ENCODE measurements at regions not wholly inside any gene's neighbourhood (a gene's known extent, or its start where the extent isn't known, plus 50 kb on each side); places are given as distances from the start of the nearest gene placed in this dataset.

DNA sequence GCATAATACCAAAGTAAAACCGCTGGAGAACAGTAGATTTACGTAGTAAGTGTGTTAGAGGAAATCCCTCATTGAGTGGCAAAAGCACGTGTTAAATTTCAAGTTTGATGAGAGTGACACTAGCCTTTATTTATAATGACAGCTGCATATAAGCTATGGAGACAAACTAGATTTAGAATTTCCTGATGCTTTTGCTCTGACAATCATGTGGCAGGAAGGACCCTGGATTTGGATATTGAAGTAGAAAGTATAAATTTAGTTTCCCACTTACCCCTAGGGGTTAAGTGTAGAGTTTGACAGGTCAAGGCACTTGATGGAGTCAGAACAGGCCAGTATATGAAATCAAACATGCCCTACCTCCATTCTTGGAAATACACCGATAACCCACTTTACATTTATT is 983.1 kb downstream of the FLRT2 start:
- no peak overlapping the region for H3K4me3 Mint-ChIP-seq (ENCODE audit: unreplicated experiment)
- H3K36me3 Mint-ChIP-seq (ENCODE audit: unreplicated experiment) = no peaks in the 10 kb centered on the region
- TF ChIP-seq, protein P1, sequence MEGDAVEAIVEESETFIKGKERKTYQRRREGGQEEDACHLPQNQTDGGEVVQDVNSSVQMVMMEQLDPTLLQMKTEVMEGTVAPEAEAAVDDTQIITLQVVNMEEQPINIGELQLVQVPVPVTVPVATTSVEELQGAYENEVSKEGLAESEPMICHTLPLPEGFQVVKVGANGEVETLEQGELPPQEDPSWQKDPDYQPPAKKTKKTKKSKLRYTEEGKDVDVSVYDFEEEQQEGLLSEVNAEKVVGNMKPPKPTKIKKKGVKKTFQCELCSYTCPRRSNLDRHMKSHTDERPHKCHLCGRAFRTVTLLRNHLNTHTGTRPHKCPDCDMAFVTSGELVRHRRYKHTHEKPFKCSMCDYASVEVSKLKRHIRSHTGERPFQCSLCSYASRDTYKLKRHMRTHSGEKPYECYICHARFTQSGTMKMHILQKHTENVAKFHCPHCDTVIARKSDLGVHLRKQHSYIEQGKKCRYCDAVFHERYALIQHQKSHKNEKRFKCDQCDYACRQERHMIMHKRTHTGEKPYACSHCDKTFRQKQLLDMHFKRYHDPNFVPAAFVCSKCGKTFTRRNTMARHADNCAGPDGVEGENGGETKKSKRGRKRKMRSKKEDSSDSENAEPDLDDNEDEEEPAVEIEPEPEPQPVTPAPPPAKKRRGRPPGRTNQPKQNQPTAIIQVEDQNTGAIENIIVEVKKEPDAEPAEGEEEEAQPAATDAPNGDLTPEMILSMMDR (IDR thresholded peaks at IDR 0.05; ENCODE audit: partially characterized antibody, unreplicated experiment) = no peak
- H3K4me1 Mint-ChIP-seq (ENCODE audit: low read depth, unreplicated experiment) = peaks cover 5% of the 10 kb centered on the region
- H3K27me3 Mint-ChIP-seq (ENCODE audit: unreplicated experiment) = no peaks in the 10 kb centered on the region
- no peaks in the 10 kb centered on the region for H3K9me3 Mint-ChIP-seq (ENCODE audit: unreplicated experiment)
- H3K27ac Mint-ChIP-seq (ENCODE audit: unreplicated experiment) = no peak overlapping the region
- DNase-seq = no peak

DNA sequence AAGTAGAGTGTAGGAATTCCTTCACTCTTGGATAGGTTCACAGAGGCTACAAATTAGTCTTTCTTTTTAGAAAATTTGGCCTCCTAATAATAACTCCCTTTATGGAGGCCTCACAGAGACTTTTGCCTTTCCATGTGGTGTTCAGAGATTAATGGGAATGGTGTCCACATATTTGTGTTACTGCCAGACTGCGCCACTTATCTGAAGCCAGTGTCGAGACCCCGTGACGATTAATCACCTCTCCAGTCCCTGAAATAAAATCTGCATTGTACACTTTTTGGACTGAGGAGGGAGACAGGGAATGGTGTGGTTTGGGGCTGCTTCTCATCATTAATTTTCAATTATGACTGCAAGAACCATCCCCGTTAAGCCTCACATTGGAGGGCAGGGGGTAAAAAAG is 980.5 kb downstream of the FLRT2 start:
- TF ChIP-seq, protein P1 (IDR thresholded peaks at IDR 0.05; ENCODE audit: partially characterized antibody, unreplicated experiment) = no peak
- Mint-ChIP-seq H3K9me3 (ENCODE audit: unreplicated experiment) (no peaks in the 10 kb centered on the region), H3K4me3 (ENCODE audit: unreplicated experiment) (no peak overlapping the region), H3K4me1 (ENCODE audit: low read depth, unreplicated experiment) (peaks cover 4% of the 10 kb centered on the region), H3K36me3 (ENCODE audit: unreplicated experiment) (no peaks in the 10 kb centered on the region), H3K27ac (ENCODE audit: unreplicated experiment) (no peak overlapping the region), H3K27me3 (ENCODE audit: unreplicated experiment) (no peaks in the 10 kb centered on the region)
- no peak for DNase-seq

DNA sequence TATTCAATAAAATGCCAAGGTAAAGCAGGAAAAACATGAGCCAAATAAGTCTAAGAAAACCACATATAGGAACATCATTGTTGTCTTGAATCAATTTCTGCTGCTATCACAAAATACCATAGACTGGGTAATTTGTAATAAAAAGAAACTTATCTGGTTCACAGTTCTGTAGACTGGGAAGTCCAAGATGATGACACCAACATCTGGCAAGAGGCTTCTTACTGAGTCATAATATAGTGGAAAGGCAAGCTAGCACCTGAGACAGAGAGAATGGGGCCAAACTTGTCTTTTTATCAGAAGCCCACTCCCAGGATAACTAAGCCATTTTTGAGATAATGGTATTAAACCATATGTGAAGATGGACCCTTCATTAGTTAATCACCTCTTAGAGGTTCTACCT is 975.9 kb downstream of the FLRT2 start:
- no peak for DNase-seq
- no peak overlapping the region for H3K27ac Mint-ChIP-seq (ENCODE audit: unreplicated experiment)
- H3K27me3 Mint-ChIP-seq (ENCODE audit: unreplicated experiment) = no peaks in the 10 kb centered on the region
- H3K36me3 Mint-ChIP-seq (ENCODE audit: unreplicated experiment) = no peaks in the 10 kb centered on the region
- H3K4me1 Mint-ChIP-seq (ENCODE audit: low read depth, unreplicated experiment) = peaks cover 4% of the 10 kb centered on the region
- H3K4me3 Mint-ChIP-seq (ENCODE audit: unreplicated experiment) = no peak overlapping the region
- TF ChIP-seq, protein P1 (IDR thresholded peaks at IDR 0.05; ENCODE audit: partially characterized antibody, unreplicated experiment) = no peak
- no peaks in the 10 kb centered on the region for H3K9me3 Mint-ChIP-seq (ENCODE audit: unreplicated experiment)

DNA sequence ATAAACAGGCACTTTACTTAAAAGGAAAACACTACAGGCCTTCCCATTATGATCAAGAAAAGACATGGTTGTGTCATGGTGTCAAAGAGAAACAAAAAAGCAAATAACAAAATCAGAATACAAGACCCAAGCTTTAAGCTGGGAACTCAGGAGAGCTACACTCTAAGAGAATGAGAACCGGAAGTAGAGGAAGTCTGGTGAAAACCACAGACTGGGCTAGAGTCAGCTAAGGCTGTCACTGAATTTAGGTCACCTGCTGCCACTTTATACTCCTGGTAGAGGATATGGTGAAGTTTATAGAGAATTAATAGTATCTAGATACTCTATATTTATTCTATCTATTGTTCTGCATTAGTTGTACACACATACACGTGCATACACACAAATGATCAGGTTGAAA is 971.7 kb downstream of the FLRT2 start:
- Mint-ChIP-seq H3K36me3 (ENCODE audit: unreplicated experiment) (no peaks in the 10 kb centered on the region), H3K27ac (ENCODE audit: unreplicated experiment) (no peak overlapping the region), H3K9me3 (ENCODE audit: unreplicated experiment) (no peaks in the 10 kb centered on the region), H3K4me3 (ENCODE audit: unreplicated experiment) (no peak overlapping the region), H3K27me3 (ENCODE audit: unreplicated experiment) (no peaks in the 10 kb centered on the region), H3K4me1 (ENCODE audit: low read depth, unreplicated experiment) (no peaks in the 10 kb centered on the region)
- TF ChIP-seq, protein P1 (IDR thresholded peaks at IDR 0.05; ENCODE audit: partially characterized antibody, unreplicated experiment) = no peak
- DNase-seq = no peak

DNA sequence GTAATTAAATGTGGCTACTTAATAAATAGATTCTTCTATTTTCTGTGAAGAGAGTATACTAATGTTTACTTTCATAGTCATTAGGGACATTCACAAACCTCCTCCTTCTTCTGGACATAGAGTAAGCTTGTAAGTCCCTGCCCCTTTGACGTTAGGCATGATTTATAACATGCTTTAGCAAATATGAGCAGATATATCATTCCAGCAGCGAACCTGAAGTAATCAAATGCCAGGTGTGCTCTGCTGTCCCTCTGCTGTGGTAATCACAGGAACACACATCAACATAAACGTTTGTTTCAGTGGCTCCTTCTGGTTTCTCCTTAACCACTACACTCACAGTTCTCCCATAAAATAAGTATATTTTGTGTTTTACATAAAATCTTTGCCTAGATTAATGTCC is 961.8 kb downstream of the FLRT2 start:
- no peaks in the 10 kb centered on the region for H3K36me3 Mint-ChIP-seq (ENCODE audit: unreplicated experiment)
- H3K27ac Mint-ChIP-seq (ENCODE audit: unreplicated experiment) = no peak overlapping the region
- H3K9me3 Mint-ChIP-seq (ENCODE audit: unreplicated experiment) = no peaks in the 10 kb centered on the region
- H3K27me3 Mint-ChIP-seq (ENCODE audit: unreplicated experiment) = no peaks in the 10 kb centered on the region
- TF ChIP-seq, protein P1 (IDR thresholded peaks at IDR 0.05; ENCODE audit: partially characterized antibody, unreplicated experiment) = no peak
- H3K4me1 Mint-ChIP-seq (ENCODE audit: low read depth, unreplicated experiment) = peaks cover 2% of the 10 kb centered on the region
- no peak for DNase-seq
- H3K4me3 Mint-ChIP-seq (ENCODE audit: unreplicated experiment) = no peak overlapping the region

Measured in glutamatergic neuron (in vitro differentiated cells).